Upper lobe of left lung (tissue), 6 donors: ENCODE measurements at regions not wholly inside any gene's neighbourhood (a gene's known extent, or its start where the extent isn't known, plus 50 kb on each side); places are given as distances from the start of the nearest gene placed in this dataset.
A peak's percentile ranks its signal among the peaks of the same experiment; 100 is the strongest.
"Not testable (repeated sequence)": the region's sequence is repeated elsewhere in the genome, so short reads cannot be mapped to it uniquely, and the experiment has no call there.

Experiments
- ATAC-seq, 2 donors: fragments of 200-7000 bp; cut with Tn5 transposase; one replicate each; pipeline ENCODE4 v1.9.1; 2022; ENCODE audit warnings: mild to moderate bottlenecking in 2 of 2, moderate library complexity in 2 of 2; ENCODE audit not compliant: low FRiP score in 2 of 2
- DNase-seq, 2 donors: peaks; one replicate each; pipeline ENCODE4 v3.0.0-alpha.2; 2019 to 2020
- H3K27ac ChIP-seq, 4 donors: fragments of 200-600 bp; sonication (generic); one replicate each; pipeline ENCODE4 v1.5.1; 2016 to 2019
- H3K27me3 ChIP-seq, 4 donors: fragments of 200-600 bp; sonication (generic); one replicate each; pipeline ENCODE4 v1.5.1; 2017 to 2019
- H3K36me3 ChIP-seq, 4 donors: fragments of 200-600 bp; sonication (generic); one replicate each; pipeline ENCODE4 v1.5.1; 2016 to 2019
- H3K4me1 ChIP-seq, 4 donors: fragments of 200-600 bp; sonication (generic); one replicate each; pipeline ENCODE4 v1.5.1; 2018 to 2019
- H3K4me3 ChIP-seq, 4 donors: fragments of 200-600 bp; sonication (generic); one replicate each; pipeline ENCODE4 v1.5.1; 2017 to 2019; ENCODE audit warnings: mild to moderate bottlenecking in 2 of 4, moderate library complexity in 1 of 4
- H3K9me3 ChIP-seq, 4 donors: fragments of 200-600 bp; sonication (generic); one replicate each; pipeline ENCODE4 v1.5.1; 2018 to 2019
- CTCF ChIP-seq, 6 experiments: fragments of 450-650 bp in 4 of 6; fragments of 200-600 bp in 2 of 6; sonication (generic) in 2 of 6; IDR thresholded peaks; one replicate each; pipeline ENCODE4 v1.5.1; 2016 to 2019; ENCODE audit warnings: antibody characterized with exemption in 6 of 6
- EP300 ChIP-seq, 4 donors: sonication (generic); formaldehyde crosslinking; IDR thresholded peaks; one replicate each; pipeline ENCODE4 v1.5.1; 2017; ENCODE audit warnings: antibody characterized with exemption in 4 of 4, control low read depth in 2 of 4
- POLR2A ChIP-seq, 4 donors: fragments of 450-650 bp; IDR thresholded peaks; one replicate each; pipeline ENCODE4 v1.5.1; 2016 to 2017; ENCODE audit warnings: antibody characterized with exemption in 4 of 4, mild to moderate bottlenecking in 2 of 4
- POLR2AphosphoS5 ChIP-seq, 2 donors: sonication (generic); formaldehyde crosslinking; IDR thresholded peaks; one replicate each; pipeline ENCODE4 v1.5.1; 2017; ENCODE audit warnings: antibody characterized with exemption in 2 of 2
- WGBS, 2 donors: methylation state at CpG; one replicate each; pipeline ENCODE4 v1.1.5; 2017 to 2018; 5-methylcytosine and 5-hydroxymethylcytosine counted together
- donor health status: DM: no; HTN: no; CAD: no; lungs with moderate emphysema.
- donor health status: DM: no; HTN: yes; CAD: no; lungs with severe emphysema.

- not testable (repeated sequence) for H3K27ac ChIP-seq
Measured at GRCh38 chr17:445839-446238, 93.2 kb upstream of the RPH3AL start, which contains the start of gene RFLNB. RFLNB (minus strand) TSS chr17:445939.

GRCh38 chr17:444879-445454 is 92.4 kb upstream of the RPH3AL start:
- Histone ChIP-seq H3K27me3 (no peaks in the 10 kb centered on the region), H3K4me3 (no peak overlapping the region), H3K4me1 (no peaks in the 10 kb centered on the region), H3K36me3 (peaks cover 0 to 35% (median 5%) of the 10 kb centered on the region in 4 donors), H3K27ac (no peak overlapping the region), H3K9me3 (no peaks in the 10 kb centered on the region)
- 94 to 98% methylated on average over 7 of the region's 7 CpGs for WGBS, 2 donors
- ATAC-seq (no peak), DNase-seq (no peak)
- TF ChIP-seq CTCF (IDR thresholded peaks at IDR 0.05) (no peak), POLR2A (IDR thresholded peaks at IDR 0.05) (no peak), POLR2AphosphoS5 (IDR thresholded peaks at IDR 0.05) (no peak), EP300 (IDR thresholded peaks at IDR 0.05) (no peak)

More at GRCh38 chr17:445839-446238, 93.2 kb upstream of the RPH3AL start, which contains the start of gene RFLNB:
- H3K27me3 ChIP-seq, ATAC-seq, H3K4me3 ChIP-seq, DNase-seq, H3K4me1 ChIP-seq, H3K9me3 ChIP-seq: not testable (repeated sequence)
- peaks cover 0 to 35% (median 5%) of the 10 kb centered on the region in 4 donors for H3K36me3 ChIP-seq
- 89 to 91% methylated on average over 12 of the region's 12 CpGs for WGBS, 2 donors

- no peak overlapping the region for H3K27ac ChIP-seq
- 95 to 96% methylated on average over 30 of the region's 30 CpGs for WGBS, 2 donors
- no peaks in the 10 kb centered on the region for H3K9me3 ChIP-seq
- H3K4me1 ChIP-seq, result no peaks in the 10 kb centered on the region
- ATAC-seq (no peak), DNase-seq (peak in 1 of 2 donors; percentile 64)
- no peak overlapping the region for H3K4me3 ChIP-seq
- TF ChIP-seq CTCF (IDR thresholded peaks at IDR 0.05) (no peak), EP300 (IDR thresholded peaks at IDR 0.05) (no peak), POLR2A (IDR thresholded peaks at IDR 0.05) (no peak), POLR2AphosphoS5 (IDR thresholded peaks at IDR 0.05) (no peak)
- peaks cover 0 to 35% (median 5%) of the 10 kb centered on the region in 4 donors for H3K36me3 ChIP-seq
- H3K27me3 ChIP-seq, result no peaks in the 10 kb centered on the region
Measured at GRCh38 chr17:443109-443508, 90.5 kb upstream of the RPH3AL start.

- H3K27ac ChIP-seq, result no peak overlapping the region
- ATAC-seq (peak in 1 of 2 donors; percentile 53), DNase-seq (peak in 1 of 2 donors; percentile 72)
- no peaks in the 10 kb centered on the region for H3K4me1 ChIP-seq
- 97% methylated on average over 38 to 41 of the region's 41 CpGs for WGBS, 2 donors
- no peaks in the 10 kb centered on the region for H3K27me3 ChIP-seq
- H3K36me3 ChIP-seq, result peaks cover 0 to 35% (median 5%) of the 10 kb centered on the region in 4 donors
- peaks cover 0 to 4% (median 1%) of the 10 kb centered on the region in 4 donors for H3K9me3 ChIP-seq
- no peak overlapping the region for H3K4me3 ChIP-seq
- no peak for TF ChIP-seq POLR2AphosphoS5 (IDR thresholded peaks at IDR 0.05)
- no peak for TF ChIP-seq CTCF (IDR thresholded peaks at IDR 0.05)
- no peak for TF ChIP-seq EP300 (IDR thresholded peaks at IDR 0.05)
- TF ChIP-seq POLR2A (IDR thresholded peaks at IDR 0.05), result no peak
Measured at GRCh38 chr17:441155-441950, 88.7 kb upstream of the RPH3AL start.

- Histone ChIP-seq H3K27me3 (no peaks in the 10 kb centered on the region), H3K4me1 (no peaks in the 10 kb centered on the region), H3K27ac (no peak overlapping the region), H3K9me3 (peaks cover 0 to 4% (median 1%) of the 10 kb centered on the region in 4 donors), H3K36me3 (peaks cover 0 to 22% (median 3%) of the 10 kb centered on the region in 4 donors), H3K4me3 (no peak overlapping the region)
- ATAC-seq (no peak), DNase-seq (no peak)
- TF ChIP-seq POLR2AphosphoS5 (IDR thresholded peaks at IDR 0.05) (no peak), EP300 (IDR thresholded peaks at IDR 0.05) (no peak), CTCF (IDR thresholded peaks at IDR 0.05) (no peak), POLR2A (IDR thresholded peaks at IDR 0.05) (no peak)
- 81 to 82% methylated on average over 5 of the region's 5 CpGs for WGBS, 2 donors
Measured at GRCh38 chr17:438191-438590, 85.6 kb upstream of the RPH3AL start.
